GM23338 (cell line): ENCODE measurements at regions not wholly inside any gene's neighbourhood (a gene's known extent, or its start where the extent isn't known, plus 50 kb on each side); places are given as distances from the start of the nearest gene placed in this dataset.

ENCODE experiments used
- ATAC-seq: fragments of 200-7000 bp; cut with Tn5 transposase; 3 replicates; pipeline ENCODE4 v1.9.1; 2020
- DNase-seq: peaks from one replicate; pipeline ENCODE4 v3.0.0-alpha.2; 2015; ENCODE audit warnings: low spot score
- H2AFZ ChIP-seq: fragments of 200-600 bp; sonication (generic); 2 replicates; pipeline ENCODE4 v1.8.0; 2016; ENCODE audit warnings: antibody characterized with exemption, mild to moderate bottlenecking, moderate library complexity
- H3F3A ChIP-seq: fragments of 200-600 bp; sonication (generic); replicated peaks from 2 replicates; pipeline ENCODE4 v1.8.0; 2017; ENCODE audit warnings: antibody characterized with exemption, mixed run types, low read depth
- H3K27ac ChIP-seq: fragments of 200-600 bp; sonication (generic); 2 replicates; pipeline ENCODE4 v1.6.1; 2016; ENCODE audit warnings: low read depth
- H3K27me3 ChIP-seq: fragments of 200-600 bp; sonication (generic); 2 replicates; pipeline ENCODE4 v1.8.0; 2016; ENCODE audit warnings: mild to moderate bottlenecking, mixed run types, moderate library complexity; ENCODE audit not compliant: insufficient read depth
- H3K36me3 ChIP-seq: fragments of 200-600 bp; sonication (generic); 2 replicates; pipeline ENCODE4 v1.8.0; 2016; ENCODE audit warnings: mild to moderate bottlenecking; ENCODE audit not compliant: insufficient read depth
- H3K4me1 ChIP-seq: fragments of 200-600 bp; sonication (generic); 2 replicates; pipeline ENCODE4 v1.8.0; 2016; ENCODE audit warnings: mild to moderate bottlenecking, moderate library complexity; ENCODE audit not compliant: insufficient read depth
- H3K4me2 ChIP-seq: fragments of 200-600 bp; sonication (generic); 2 replicates; pipeline ENCODE4 v1.7.1; 2017; ENCODE audit warnings: mixed run types
- H3K4me3 ChIP-seq: fragments of 200-600 bp; sonication (generic); 2 replicates; pipeline ENCODE4 v1.6.1; 2016; ENCODE audit warnings: mixed run types
- H3K79me2 ChIP-seq: fragments of 200-600 bp; sonication (generic); replicated peaks from 2 replicates; pipeline ENCODE4 v1.8.0; 2017; ENCODE audit warnings: mild to moderate bottlenecking; ENCODE audit not compliant: insufficient read depth
- H3K9me2 ChIP-seq: fragments of 200-600 bp; sonication (generic); 2 replicates; pipeline ENCODE4 v1.8.0; 2017; ENCODE audit not compliant: insufficient read depth
- H4K20me1 ChIP-seq: fragments of 200-600 bp; sonication (generic); replicated peaks from 2 replicates; pipeline ENCODE4 v1.8.0; 2017; ENCODE audit warnings: mild to moderate bottlenecking; ENCODE audit not compliant: insufficient read depth
- H3K27ac Mint-ChIP-seq: 2 replicates; pipeline ENCODE4 v1.8.0; 2020; ENCODE audit warnings: inconsistent platforms, mild to moderate bottlenecking, moderate library complexity, mixed read lengths
- H3K27me3 Mint-ChIP-seq: 3 replicates; pipeline ENCODE4 v1.8.0; 2022; ENCODE audit warnings: low read depth, mild to moderate bottlenecking, moderate library complexity, mixed read lengths, inconsistent platforms; ENCODE audit not compliant: insufficient read depth, poor library complexity
- H3K36me3 Mint-ChIP-seq: 3 replicates; pipeline ENCODE4 v1.8.0; 2021; ENCODE audit warnings: low read depth, mild to moderate bottlenecking, inconsistent platforms, moderate library complexity, mixed read lengths
- H3K4me1 Mint-ChIP-seq: 3 replicates; pipeline ENCODE4 v1.8.0; 2020; ENCODE audit warnings: mild to moderate bottlenecking, inconsistent platforms, mixed read lengths
- H3K4me3 Mint-ChIP-seq: 3 replicates; pipeline ENCODE4 v1.8.0; 2021; ENCODE audit warnings: moderate library complexity, mild to moderate bottlenecking, inconsistent platforms, mixed read lengths
- H3K9me3 Mint-ChIP-seq: 3 replicates; pipeline ENCODE4 v1.8.0; 2020; ENCODE audit warnings: moderate library complexity, mild to moderate bottlenecking, inconsistent platforms, mixed read lengths
- CREB1 ChIP-seq: fragments of 250-450 bp; sonication (Bioruptor Pico); IDR thresholded peaks from 2 replicates; pipeline ENCODE4 v1.5.0; 2020; ENCODE audit warnings: low read depth, mild to moderate bottlenecking, moderate library complexity
- ETS1 ChIP-seq: IDR thresholded peaks from 2 replicates; pipeline ENCODE4 v1.6.1; 2016; ENCODE audit warnings: antibody characterized with exemption
- STAT1 ChIP-seq: IDR thresholded peaks from one replicate; pipeline ENCODE4 v1.6.1; 2016; ENCODE audit warnings: antibody characterized with exemption; ENCODE audit not compliant: unreplicated experiment
- ZNF462 ChIP-seq: fragments of 250-450 bp; sonication (Bioruptor Pico); IDR thresholded peaks from 2 replicates; pipeline ENCODE4 v1.5.0; 2020; ENCODE audit warnings: mild to moderate bottlenecking, moderate library complexity
- TF ChIP-seq, protein P1 (sequence below): IDR thresholded peaks from one replicate; pipeline ENCODE4 v1.6.1; 2018; ENCODE audit warnings: antibody characterized with exemption; ENCODE audit not compliant: unreplicated experiment

DNA sequence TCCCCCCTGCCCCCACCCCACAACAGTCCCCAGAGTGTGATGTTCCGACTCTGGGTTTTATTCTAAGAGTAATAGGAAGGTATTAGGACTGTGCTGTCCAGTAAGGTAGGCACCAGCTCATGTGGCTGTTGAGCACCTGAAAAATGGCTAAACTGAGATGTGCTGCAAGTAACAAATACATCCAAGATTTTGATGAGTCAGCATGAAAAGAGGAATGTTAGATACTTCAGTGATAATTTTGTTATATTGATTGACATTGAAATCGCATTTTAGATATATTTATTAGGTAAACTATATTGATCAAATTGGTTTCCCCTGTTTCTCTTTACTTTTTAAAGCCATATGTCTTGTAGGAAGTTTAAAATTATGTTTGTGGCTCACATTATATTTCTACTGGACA lies 147.8 kb downstream of the FTCDNL1 start (continued):
- TF ChIP-seq, protein P1, sequence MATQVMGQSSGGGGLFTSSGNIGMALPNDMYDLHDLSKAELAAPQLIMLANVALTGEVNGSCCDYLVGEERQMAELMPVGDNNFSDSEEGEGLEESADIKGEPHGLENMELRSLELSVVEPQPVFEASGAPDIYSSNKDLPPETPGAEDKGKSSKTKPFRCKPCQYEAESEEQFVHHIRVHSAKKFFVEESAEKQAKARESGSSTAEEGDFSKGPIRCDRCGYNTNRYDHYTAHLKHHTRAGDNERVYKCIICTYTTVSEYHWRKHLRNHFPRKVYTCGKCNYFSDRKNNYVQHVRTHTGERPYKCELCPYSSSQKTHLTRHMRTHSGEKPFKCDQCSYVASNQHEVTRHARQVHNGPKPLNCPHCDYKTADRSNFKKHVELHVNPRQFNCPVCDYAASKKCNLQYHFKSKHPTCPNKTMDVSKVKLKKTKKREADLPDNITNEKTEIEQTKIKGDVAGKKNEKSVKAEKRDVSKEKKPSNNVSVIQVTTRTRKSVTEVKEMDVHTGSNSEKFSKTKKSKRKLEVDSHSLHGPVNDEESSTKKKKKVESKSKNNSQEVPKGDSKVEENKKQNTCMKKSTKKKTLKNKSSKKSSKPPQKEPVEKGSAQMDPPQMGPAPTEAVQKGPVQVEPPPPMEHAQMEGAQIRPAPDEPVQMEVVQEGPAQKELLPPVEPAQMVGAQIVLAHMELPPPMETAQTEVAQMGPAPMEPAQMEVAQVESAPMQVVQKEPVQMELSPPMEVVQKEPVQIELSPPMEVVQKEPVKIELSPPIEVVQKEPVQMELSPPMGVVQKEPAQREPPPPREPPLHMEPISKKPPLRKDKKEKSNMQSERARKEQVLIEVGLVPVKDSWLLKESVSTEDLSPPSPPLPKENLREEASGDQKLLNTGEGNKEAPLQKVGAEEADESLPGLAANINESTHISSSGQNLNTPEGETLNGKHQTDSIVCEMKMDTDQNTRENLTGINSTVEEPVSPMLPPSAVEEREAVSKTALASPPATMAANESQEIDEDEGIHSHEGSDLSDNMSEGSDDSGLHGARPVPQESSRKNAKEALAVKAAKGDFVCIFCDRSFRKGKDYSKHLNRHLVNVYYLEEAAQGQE, result no peak
- no peak for TF ChIP-seq ETS1

DNA sequence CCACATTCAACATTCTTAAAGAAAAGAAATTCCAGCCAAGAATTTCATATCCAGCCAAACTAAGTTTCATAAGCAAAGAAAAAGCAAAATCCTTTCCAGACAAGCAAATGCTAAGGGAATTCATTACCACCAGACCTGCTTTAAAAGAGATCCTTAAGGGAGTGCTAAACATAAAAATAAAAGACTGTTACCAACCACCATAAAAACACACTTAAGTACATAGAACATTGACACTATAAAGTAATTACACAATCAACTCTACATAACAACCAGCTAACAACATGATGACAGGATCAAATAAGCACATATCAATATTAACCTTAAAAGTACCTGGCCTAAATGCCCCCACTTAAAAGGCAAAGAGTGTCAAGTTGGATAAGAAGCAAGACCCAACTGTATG lies 153.5 kb downstream of the FTCDNL1 start:
- no peak overlapping the region for H3K27ac Mint-ChIP-seq
- H3F3A ChIP-seq, result no peaks in the 10 kb centered on the region
- no peaks in the 10 kb centered on the region for H3K9me2 ChIP-seq
- DNase-seq (no peak), ATAC-seq (no peak)
- no peaks in the 10 kb centered on the region for H3K27me3 ChIP-seq
- H3K4me1 ChIP-seq, result no peaks in the 10 kb centered on the region
- H3K4me2 ChIP-seq, result no peak overlapping the region
- no peaks in the 10 kb centered on the region for H3K9me3 Mint-ChIP-seq
- no peak overlapping the region for H3K27ac ChIP-seq
- H3K36me3 Mint-ChIP-seq, result no peaks in the 10 kb centered on the region
- no peak overlapping the region for H3K4me3 Mint-ChIP-seq
- H3K79me2 ChIP-seq, result no peaks in the 10 kb centered on the region
- no peak overlapping the region for H2AFZ ChIP-seq
- no peak for TF ChIP-seq ZNF462 (CRISPR knock-in tag)
- no peak for TF ChIP-seq STAT1
- TF ChIP-seq ETS1, result no peak
- TF ChIP-seq CREB1, result no peak
- no peaks in the 10 kb centered on the region for H4K20me1 ChIP-seq
- peaks cover 5% of the 10 kb centered on the region for H3K27me3 Mint-ChIP-seq
- no peak overlapping the region for H3K4me3 ChIP-seq
- no peaks in the 10 kb centered on the region for H3K36me3 ChIP-seq
- H3K4me1 Mint-ChIP-seq, result peaks cover 7% of the 10 kb centered on the region; the same call in 2 of the 3 replicates
